CD14-positive monocyte (primary cell): ENCODE measurements at regions not wholly inside any gene's neighbourhood (a gene's known extent, or its start where the extent isn't known, plus 50 kb on each side); places are given as distances from the start of the nearest gene placed in this dataset.

Experiments
- DNase-seq, 3 donors: peaks; one replicate each; pipeline ENCODE4 v3.0.0-alpha.2; 2011 to 2022
- H2AFZ ChIP-seq: 2 replicates; pipeline ENCODE4 v1.6.0; 2012; ENCODE audit warnings: mild to moderate bottlenecking, low read depth, low read length, inconsistent platforms; ENCODE audit not compliant: insufficient read depth, poor library complexity, severe bottlenecking
- H3K27ac ChIP-seq, 2 donors: 1 replicate in 1 of 2; 2 replicates in 1 of 2; pipeline ENCODE4 v1.5.1; 2012 to 2013; ENCODE audit warnings: low read length in 2 of 2, control low read depth in 1 of 2, inconsistent platforms in 1 of 2, low read depth in 1 of 2, mild to moderate bottlenecking in 1 of 2
- H3K27me3 ChIP-seq, 2 donors: one replicate each; pipeline versions ENCODE4 v1.6.0 to v1.6.1; 2011 to 2013; ENCODE audit warnings: low read length in 2 of 2; ENCODE audit not compliant: control insufficient read depth in 2 of 2, insufficient read depth in 2 of 2
- H3K36me3 ChIP-seq, 2 donors: replicated peaks in 1 of 2; 1 replicate in 1 of 2; 2 replicates in 1 of 2; pipeline versions ENCODE4 v1.5.1 to v1.6.1; 2012 to 2013; ENCODE audit warnings: low read length in 2 of 2, control low read depth in 1 of 2, inconsistent platforms in 1 of 2, mild to moderate bottlenecking in 1 of 2; ENCODE audit not compliant: insufficient read depth in 2 of 2, control insufficient read depth in 1 of 2
- H3K4me1 ChIP-seq, 2 donors: 1 replicate in 1 of 2; 2 replicates in 1 of 2; pipeline versions ENCODE4 v1.5.1 to v1.6.1; 2012 to 2013; ENCODE audit warnings: low read length in 2 of 2, control low read depth in 1 of 2, inconsistent platforms in 1 of 2, mild to moderate bottlenecking in 1 of 2, moderate library complexity in 1 of 2; ENCODE audit not compliant: insufficient read depth in 2 of 2, control insufficient read depth in 1 of 2
- H3K4me2 ChIP-seq: replicated peaks from 2 replicates; pipeline ENCODE3; 2012; ENCODE audit warnings: low read length, moderate library complexity, mild to moderate bottlenecking; ENCODE audit not compliant: poor library complexity, severe bottlenecking; ENCODE audit errors: extremely low read depth
- H3K4me3 ChIP-seq, 3 experiments: fragments of 200-600 bp in 1 of 3; sonication (generic) in 1 of 3; replicated peaks in 1 of 3; 1 replicate in 2 of 3; 2 replicates in 1 of 3; pipeline ENCODE4 v1.5.1; 2011 to 2013; ENCODE audit warnings: low read length in 3 of 3, mild to moderate bottlenecking in 3 of 3, control low read depth in 2 of 3, low read depth in 2 of 3, inconsistent platforms in 1 of 3, moderate library complexity in 1 of 3
- H3K79me2 ChIP-seq: 2 replicates; pipeline ENCODE4 v1.6.0; 2012; ENCODE audit warnings: mild to moderate bottlenecking, control low read depth, inconsistent platforms, low read length, moderate library complexity; ENCODE audit not compliant: insufficient read depth
- H3K9ac ChIP-seq: 2 replicates; pipeline ENCODE4 v1.6.0; 2017; ENCODE audit warnings: low read length, mild to moderate bottlenecking; ENCODE audit not compliant: insufficient read depth, poor library complexity, severe bottlenecking
- H3K9me3 ChIP-seq, 2 donors: replicated peaks in 1 of 2; 1 replicate in 1 of 2; 2 replicates in 1 of 2; pipeline versions ENCODE4 v1.5.1 to v1.6.1; 2012 to 2013; ENCODE audit warnings: low read length in 2 of 2, control low read depth in 1 of 2; ENCODE audit not compliant: control insufficient read depth in 1 of 2, insufficient read depth in 1 of 2
- H4K20me1 ChIP-seq: 2 replicates; pipeline ENCODE4 v1.6.0; 2012; ENCODE audit warnings: mild to moderate bottlenecking, low read length, control low read depth, moderate library complexity; ENCODE audit not compliant: insufficient read depth
- H3K27ac Mint-ChIP-seq, 7 donors: one replicate each; pipeline ENCODE4 v1.8.0; 2020; ENCODE audit warnings: mild to moderate bottlenecking in 7 of 7, mixed read lengths in 7 of 7, moderate library complexity in 6 of 7, inconsistent platforms in 2 of 7
- H3K27me3 Mint-ChIP-seq, 3 donors: one replicate each; pipeline ENCODE4 v1.8.0; 2021 to 2022; ENCODE audit warnings: low read depth in 3 of 3, mild to moderate bottlenecking in 3 of 3, mixed read lengths in 3 of 3, moderate library complexity in 3 of 3, inconsistent platforms in 1 of 3
- H3K36me3 Mint-ChIP-seq, 2 donors: one replicate each; pipeline ENCODE4 v1.8.0; 2020; ENCODE audit warnings: mixed read lengths in 2 of 2, inconsistent platforms in 1 of 2, mild to moderate bottlenecking in 1 of 2
- H3K4me1 Mint-ChIP-seq: one replicate; pipeline ENCODE4 v1.8.0; 2020; ENCODE audit warnings: mild to moderate bottlenecking, mixed read lengths
- H3K4me3 Mint-ChIP-seq, 2 donors: one replicate each; pipeline ENCODE4 v1.8.0; 2020; ENCODE audit warnings: mild to moderate bottlenecking in 2 of 2, mixed read lengths in 2 of 2, moderate library complexity in 1 of 2
- H3K9me3 Mint-ChIP-seq, 7 donors: one replicate each; pipeline ENCODE4 v1.8.0; 2020 to 2022; ENCODE audit warnings: mixed read lengths in 7 of 7, mild to moderate bottlenecking in 6 of 7, moderate library complexity in 6 of 7, inconsistent platforms in 2 of 7
- CTCF ChIP-seq: fragments of 200-600 bp; IDR thresholded peaks from one replicate; pipeline ENCODE4 v1.8.0; 2022; ENCODE audit warnings: antibody characterized with exemption, mild to moderate bottlenecking
- WGBS: methylation state at CpG from one replicate; pipeline ENCODE4 v1.1.5; 2013; ENCODE audit warnings: missing lambda C conversion rate; ENCODE audit not compliant: insufficient coverage; 5-methylcytosine and 5-hydroxymethylcytosine counted together
- intact Hi-C, 2 donors: fragments of 100-400 bp; cut with micrococcal nuclease; formaldehyde crosslinking; loops; one replicate each; pipeline versions ENCODE4 v1.15.0 to v1.15.1; 2023

GRCh38 chr3:181362378-181362777, 349.3 kb upstream of the SOX2 start:
- intact Hi-C loops: no loop called here
- no peak for DNase-seq
- Histone ChIP-seq H3K79me2 (no peaks in the 10 kb centered on the region), H2AFZ (no peak overlapping the region), H3K9me3 (no peaks in the 10 kb centered on the region), H3K4me1 (no peaks in the 10 kb centered on the region), H3K4me2 (no peak overlapping the region), H3K9ac (no peak overlapping the region), H3K27me3 (no peaks in the 10 kb centered on the region), H3K36me3 (no peaks in the 10 kb centered on the region), H3K4me3 (no peak overlapping the region), H3K27ac (no peak overlapping the region), H4K20me1 (no peaks in the 10 kb centered on the region)
- H3K4me1 Mint-ChIP-seq: no peaks in the 10 kb centered on the region
- peaks cover 0 to 2% (median 0%) of the 10 kb centered on the region in 3 donors for H3K27me3 Mint-ChIP-seq
- TF ChIP-seq CTCF: no peak
- no peak overlapping the region for H3K4me3 Mint-ChIP-seq
- no peak overlapping the region for H3K27ac Mint-ChIP-seq
- H3K36me3 Mint-ChIP-seq: no peaks in the 10 kb centered on the region
- peaks cover 0 to 4% (median 0%) of the 10 kb centered on the region in 7 donors for H3K9me3 Mint-ChIP-seq

GRCh38 chr3:181358562-181358961, 353.2 kb upstream of the SOX2 start:
- H3K27me3 ChIP-seq: no peaks in the 10 kb centered on the region
- Mint-ChIP-seq H3K4me1 (no peaks in the 10 kb centered on the region), H3K36me3 (no peaks in the 10 kb centered on the region), H3K27ac (no peak overlapping the region), H3K4me3 (no peak overlapping the region), H3K27me3 (no peaks in the 10 kb centered on the region), H3K9me3 (peaks cover 0 to 4% (median 0%) of the 10 kb centered on the region in 7 donors)
- H3K9me3 ChIP-seq: no peaks in the 10 kb centered on the region
- no peaks in the 10 kb centered on the region for H4K20me1 ChIP-seq
- WGBS: 60% methylated on average over 1 of the region's 3 CpGs
- no peak for TF ChIP-seq CTCF
- H3K4me1 ChIP-seq: no peaks in the 10 kb centered on the region
- no peak overlapping the region for H3K27ac ChIP-seq
- no peaks in the 10 kb centered on the region for H3K79me2 ChIP-seq
- no peak overlapping the region for H2AFZ ChIP-seq
- H3K4me2 ChIP-seq: no peak overlapping the region
- H3K9ac ChIP-seq: no peak overlapping the region
- intact Hi-C loops: no loop called here
- no peak for DNase-seq
- no peak overlapping the region for H3K4me3 ChIP-seq
- no peaks in the 10 kb centered on the region for H3K36me3 ChIP-seq
